ENCODE measurements at regions not wholly inside any gene's neighbourhood (a gene's known extent, or its start where the extent isn't known, plus 50 kb on each side); places are given as distances from the start of the nearest gene placed in this dataset.

- H3K27me3 ChIP-seq (ENCODE audit: insufficient read depth, low read depth, severe bottlenecking), result peaks cover 4% of the 10 kb centered on the region
Measured at GRCh38 chr17:72486806-72487205, 366.0 kb downstream of the SOX9 start.

GRCh38 chr17:72487731-72488494 lies 367.1 kb downstream of the SOX9 start:
- no peak for DNase-seq
- no peaks in the 10 kb centered on the region for H3K36me3 ChIP-seq
- no peak overlapping the region for H3K4me3 ChIP-seq (ENCODE audit: low read depth, low read length)
- no peak for TF ChIP-seq CTCF (IDR thresholded peaks at IDR 0.05; ENCODE audit: low read depth, low read length)
- H3K9me3 ChIP-seq (ENCODE audit: severe bottlenecking), result no peaks in the 10 kb centered on the region
- peaks cover 4% of the 10 kb centered on the region for H3K27me3 ChIP-seq (ENCODE audit: insufficient read depth, low read depth, severe bottlenecking)
- no peak overlapping the region for H3K27ac ChIP-seq

More at GRCh38 chr17:72486806-72487205, 366.0 kb downstream of the SOX9 start:
- no peak for DNase-seq
- Histone ChIP-seq H3K4me3 (ENCODE audit: low read depth, low read length) (no peak overlapping the region), H3K36me3 (no peaks in the 10 kb centered on the region), H3K27ac (no peak overlapping the region), H3K9me3 (ENCODE audit: severe bottlenecking) (no peaks in the 10 kb centered on the region)
- no peak for TF ChIP-seq CTCF (IDR thresholded peaks at IDR 0.05; ENCODE audit: low read depth, low read length)

GRCh38 chr17:72488555-72489271 lies 367.9 kb downstream of the SOX9 start:
- TF ChIP-seq CTCF (IDR thresholded peaks at IDR 0.05; ENCODE audit: low read depth, low read length), result no peak

GRCh38 chr17:72489272-72489641 lies 368.4 kb downstream of the SOX9 start:
- Histone ChIP-seq H3K36me3 (no peaks in the 10 kb centered on the region), H3K27ac (no peak overlapping the region), H3K9me3 (ENCODE audit: severe bottlenecking) (no peaks in the 10 kb centered on the region), H3K4me3 (ENCODE audit: low read depth, low read length) (no peak overlapping the region), H3K27me3 (ENCODE audit: insufficient read depth, low read depth, severe bottlenecking) (peaks cover 4% of the 10 kb centered on the region)
- DNase-seq, result no peak
- TF ChIP-seq CTCF (IDR thresholded peaks at IDR 0.05; ENCODE audit: low read depth, low read length), result no peak

More at GRCh38 chr17:72488555-72489271, 367.9 kb downstream of the SOX9 start:
- Histone ChIP-seq H3K4me3 (ENCODE audit: low read depth, low read length) (no peak overlapping the region), H3K9me3 (ENCODE audit: severe bottlenecking) (no peaks in the 10 kb centered on the region), H3K27ac (no peak overlapping the region), H3K36me3 (no peaks in the 10 kb centered on the region), H3K27me3 (ENCODE audit: insufficient read depth, low read depth, severe bottlenecking) (peaks cover 4% of the 10 kb centered on the region)
- no peak for DNase-seq

- TF ChIP-seq CTCF (IDR thresholded peaks at IDR 0.05; ENCODE audit: low read depth, low read length), result no peak
- Histone ChIP-seq H3K36me3 (no peaks in the 10 kb centered on the region), H3K27me3 (ENCODE audit: insufficient read depth, low read depth, severe bottlenecking) (peaks cover 6% of the 10 kb centered on the region), H3K9me3 (ENCODE audit: severe bottlenecking) (no peaks in the 10 kb centered on the region), H3K4me3 (ENCODE audit: low read depth, low read length) (no peak overlapping the region), H3K27ac (no peak overlapping the region)
- DNase-seq, result no peak
Measured at GRCh38 chr17:72491102-72491501, 370.3 kb downstream of the SOX9 start.

Data from WERI-Rb-1 (cell line).